ENCODE measurements at regions not wholly inside any gene's neighbourhood (a gene's known extent, or its start where the extent isn't known, plus 50 kb on each side); places are given as distances from the start of the nearest gene placed in this dataset.

- no peak for DNase-seq (ENCODE audit: low spot score)
Measured at GRCh38 chr20:21967481-21967880, 262.0 kb downstream of the PAX1 start.

GRCh38 chr20:21956591-21956990 lies 251.1 kb downstream of the PAX1 start:
- DNase-seq (ENCODE audit: low spot score) = no peak

- DNase-seq (ENCODE audit: low spot score) = no peak
Measured at GRCh38 chr20:21947406-21947805, 241.9 kb downstream of the PAX1 start.

GRCh38 chr20:21944227-21944626 lies 238.8 kb downstream of the PAX1 start:
- DNase-seq (ENCODE audit: low spot score) = no peak

- no peak for DNase-seq (ENCODE audit: low spot score)
Measured at GRCh38 chr20:21941941-21942805, 236.7 kb downstream of the PAX1 start.

- no peak for DNase-seq (ENCODE audit: low spot score)
Measured at GRCh38 chr20:21936720-21937380, 231.4 kb downstream of the PAX1 start.

- DNase-seq (ENCODE audit: low spot score) = no peak
Measured at GRCh38 chr20:21936261-21936660, 230.8 kb downstream of the PAX1 start.

GRCh38 chr20:21933526-21933925 lies 228.1 kb downstream of the PAX1 start:
- DNase-seq (ENCODE audit: low spot score) = no peak

GRCh38 chr20:21921251-21921650 lies 215.8 kb downstream of the PAX1 start:
- no peak for DNase-seq (ENCODE audit: low spot score)

GRCh38 chr20:21920211-21920610 lies 214.7 kb downstream of the PAX1 start:
- no peak for DNase-seq (ENCODE audit: low spot score)

GRCh38 chr20:21918398-21918797 lies 212.9 kb downstream of the PAX1 start:
- DNase-seq (ENCODE audit: low spot score) = no peak

GRCh38 chr20:21902391-21902790 lies 196.9 kb downstream of the PAX1 start:
- DNase-seq (ENCODE audit: low spot score) = no peak

GRCh38 chr20:21901470-21902275 lies 196.2 kb downstream of the PAX1 start:
- DNase-seq (ENCODE audit: low spot score) = no peak

GRCh38 chr20:21900431-21900830 lies 195.0 kb downstream of the PAX1 start:
- no peak for DNase-seq (ENCODE audit: low spot score)

- DNase-seq (ENCODE audit: low spot score) = no peak
Measured at GRCh38 chr20:21874921-21875320, 169.5 kb downstream of the PAX1 start.

- DNase-seq (ENCODE audit: low spot score) = no peak
Measured at GRCh38 chr20:21874127-21874526, 168.7 kb downstream of the PAX1 start.

- no peak for DNase-seq (ENCODE audit: low spot score)
Measured at GRCh38 chr20:21873291-21873690, 167.8 kb downstream of the PAX1 start.

- no peak for DNase-seq (ENCODE audit: low spot score)
Measured at GRCh38 chr20:21867811-21868210, 162.3 kb downstream of the PAX1 start.

- no peak for DNase-seq (ENCODE audit: low spot score)
Measured at GRCh38 chr20:21867353-21867752, 161.9 kb downstream of the PAX1 start.

GRCh38 chr20:21862956-21863355 lies 157.5 kb downstream of the PAX1 start:
- DNase-seq (ENCODE audit: low spot score) = no peak

GRCh38 chr20:21862259-21862946 lies 156.9 kb downstream of the PAX1 start:
- no peak for DNase-seq (ENCODE audit: low spot score)

GRCh38 chr20:21840991-21841390 lies 135.5 kb downstream of the PAX1 start:
- peak; percentile 30 for DNase-seq (ENCODE audit: low spot score)
